H9 (cell line): ENCODE measurements at regions not wholly inside any gene's neighbourhood (a gene's known extent, or its start where the extent isn't known, plus 50 kb on each side); places are given as distances from the start of the nearest gene placed in this dataset.

Experiments
- DNase-seq: peaks from one replicate; pipeline ENCODE4 v3.0.0-alpha.2; 2017
- H2AFZ ChIP-seq: one replicate; pipeline ENCODE4 v1.6.1; 2013; ENCODE audit warnings: mild to moderate bottlenecking, low read length, control low read depth, moderate library complexity
- H2AK5ac ChIP-seq: 2 replicates; pipeline ENCODE4 v1.6.1; 2013; ENCODE audit warnings: low read length, control low read depth, mixed read lengths; ENCODE audit not compliant: insufficient read length
- H2BK120ac ChIP-seq: one replicate; pipeline ENCODE4 v1.6.1; 2013; ENCODE audit warnings: low read depth, mild to moderate bottlenecking, low read length, control low read depth, inconsistent platforms; ENCODE audit not compliant: poor library complexity, severe bottlenecking
- H2BK12ac ChIP-seq: 2 replicates; pipeline ENCODE4 v1.6.1; 2013; ENCODE audit warnings: low read length, control low read depth, mixed read lengths, low read depth; ENCODE audit not compliant: insufficient read length
- H2BK15ac ChIP-seq: 2 replicates; pipeline ENCODE4 v1.6.1; 2013; ENCODE audit warnings: low read depth, low read length, control low read depth
- H2BK20ac ChIP-seq: one replicate; pipeline ENCODE4 v1.6.1; 2013; ENCODE audit warnings: low read depth, mild to moderate bottlenecking, low read length, control low read depth, inconsistent platforms; ENCODE audit not compliant: poor library complexity, severe bottlenecking
- H2BK5ac ChIP-seq: 2 replicates; pipeline ENCODE4 v1.6.1; 2013; ENCODE audit warnings: low read length, control low read depth, mixed read lengths; ENCODE audit not compliant: insufficient read length
- H3K14ac ChIP-seq: 2 replicates; pipeline ENCODE4 v1.6.1; 2013; ENCODE audit warnings: low read length, control low read depth; ENCODE audit not compliant: insufficient read depth
- H3K18ac ChIP-seq: 2 replicates; pipeline ENCODE4 v1.6.1; 2013; ENCODE audit warnings: low read depth, mild to moderate bottlenecking, mixed read lengths, low read length, control low read depth; ENCODE audit not compliant: insufficient read length
- H3K23ac ChIP-seq: 2 replicates; pipeline ENCODE4 v1.6.1; 2013; ENCODE audit warnings: low read length, control low read depth, mixed read lengths, low read depth; ENCODE audit not compliant: insufficient read length
- H3K23me2 ChIP-seq: 2 replicates; pipeline ENCODE4 v1.6.1; 2013; ENCODE audit warnings: low read depth, mild to moderate bottlenecking, mixed read lengths, low read length, control low read depth; ENCODE audit not compliant: insufficient read length, poor library complexity, severe bottlenecking
- H3K27ac ChIP-seq: 2 replicates; pipeline ENCODE4 v1.5.1; 2013; ENCODE audit warnings: low read length, control low read depth, mixed read lengths, low read depth; ENCODE audit not compliant: insufficient read length
- H3K27me3 ChIP-seq: 2 replicates; pipeline ENCODE4 v1.6.1; 2013; ENCODE audit warnings: low read length, control low read depth, inconsistent platforms; ENCODE audit not compliant: insufficient read depth
- H3K4ac ChIP-seq: 2 replicates; pipeline ENCODE4 v1.6.1; 2013; ENCODE audit warnings: low read depth, mild to moderate bottlenecking, control low read depth, inconsistent platforms, low read length, moderate library complexity
- H3K4me1 ChIP-seq: 2 replicates; pipeline ENCODE4 v1.6.1; 2013; ENCODE audit warnings: low read length, control low read depth, inconsistent platforms; ENCODE audit not compliant: insufficient read depth
- H3K4me2 ChIP-seq: 2 replicates; pipeline ENCODE4 v1.6.1; 2013; ENCODE audit warnings: low read length, control low read depth, mixed read lengths; ENCODE audit not compliant: insufficient read length, insufficient read depth
- H3K56ac ChIP-seq: 2 replicates; pipeline ENCODE4 v1.6.1; 2013; ENCODE audit warnings: low read depth, mild to moderate bottlenecking, mixed read lengths, low read length, control low read depth; ENCODE audit not compliant: insufficient read length
- H3K79me1 ChIP-seq: 2 replicates; pipeline ENCODE4 v1.6.1; 2013; ENCODE audit warnings: low read depth, mild to moderate bottlenecking, moderate library complexity, low read length, control low read depth, inconsistent platforms; ENCODE audit not compliant: insufficient read depth, poor library complexity, severe bottlenecking
- H3K79me2 ChIP-seq: 2 replicates; pipeline ENCODE4 v1.6.1; 2013; ENCODE audit warnings: low read length, control low read depth, inconsistent platforms; ENCODE audit not compliant: insufficient read depth
- H3K9ac ChIP-seq: 2 replicates; pipeline ENCODE4 v1.6.1; 2013; ENCODE audit warnings: low read length, control low read depth, mixed read lengths; ENCODE audit not compliant: insufficient read length; ENCODE audit errors: extremely low read depth
- H3K9me3 ChIP-seq: one replicate; pipeline ENCODE4 v1.6.1; 2013; ENCODE audit warnings: low read depth, low read length, inconsistent platforms; ENCODE audit not compliant: control insufficient read depth
- H3T11ph ChIP-seq: one replicate; pipeline ENCODE4 v1.6.1; 2013; ENCODE audit warnings: mild to moderate bottlenecking, low read length, control low read depth, inconsistent platforms
- H4K20me1 ChIP-seq: one replicate; pipeline ENCODE4 v1.6.1; 2013; ENCODE audit not compliant: control insufficient read depth, insufficient read length, insufficient read depth
- H4K5ac ChIP-seq: 2 replicates; pipeline ENCODE4 v1.6.1; 2013; ENCODE audit warnings: low read depth, mild to moderate bottlenecking, mixed read lengths, low read length, control low read depth; ENCODE audit not compliant: insufficient read length
- H4K8ac ChIP-seq: replicated peaks from 2 replicates; pipeline ENCODE4 v1.6.1; 2013; ENCODE audit warnings: low read length, control low read depth, mixed read lengths, low read depth; ENCODE audit not compliant: insufficient read length
- H4K91ac ChIP-seq: 2 replicates; pipeline ENCODE4 v1.6.1; 2013; ENCODE audit warnings: low read depth, mild to moderate bottlenecking, moderate library complexity, mixed read lengths, low read length, control low read depth; ENCODE audit not compliant: insufficient read length
- H3K27ac Mint-ChIP-seq, 3 experiments: 2 replicates in 2 of 3; 3 replicates in 1 of 3; pipeline ENCODE4 v1.8.0; 2020 to 2021; ENCODE audit warnings: mixed read lengths in 3 of 3, mild to moderate bottlenecking in 1 of 3, moderate library complexity in 1 of 3
- H3K27me3 Mint-ChIP-seq: 2 replicates; pipeline ENCODE4 v1.8.0; 2021; ENCODE audit warnings: low read depth, mild to moderate bottlenecking, moderate library complexity, mixed read lengths
- H3K36me3 Mint-ChIP-seq, 3 experiments: 2 replicates in 2 of 3; 3 replicates in 1 of 3; pipeline ENCODE4 v1.8.0; 2020 to 2021; ENCODE audit warnings: low read depth in 3 of 3, mixed read lengths in 3 of 3; ENCODE audit not compliant: insufficient read depth in 1 of 3
- H3K4me1 Mint-ChIP-seq, 2 experiments: 2 replicates each; pipeline ENCODE4 v1.8.0; 2020; ENCODE audit warnings: mixed read lengths in 2 of 2
- H3K4me3 Mint-ChIP-seq, 2 experiments: 2 replicates in 1 of 2; 3 replicates in 1 of 2; pipeline ENCODE4 v1.8.0; 2020 to 2021; ENCODE audit warnings: mild to moderate bottlenecking in 2 of 2, mixed read lengths in 2 of 2, moderate library complexity in 1 of 2
- H3K9me3 Mint-ChIP-seq, 2 experiments: 2 replicates in 1 of 2; 3 replicates in 1 of 2; pipeline ENCODE4 v1.8.0; 2020; ENCODE audit warnings: mild to moderate bottlenecking in 2 of 2, mixed read lengths in 2 of 2, moderate library complexity in 1 of 2
- WGBS: extraction: QIAGEN DNeasy Blood & Tissue Kit; methylation state at CpG from one replicate; pipeline ENCODE4 v1.1.7; 2013; ENCODE audit warnings: missing lambda C conversion rate, low lambda C conversion rate, mixed read lengths; ENCODE audit not compliant: insufficient read length; ENCODE audit errors: extremely low coverage; 5-methylcytosine and 5-hydroxymethylcytosine counted together
- TF ChIP-seq, protein P1 (sequence below): fragments of 200-600 bp; sonication (generic); conservative IDR thresholded peaks from 3 replicates; pipeline ENCODE4 v1.8.0; 2021; ENCODE audit warnings: antibody characterized with exemption, mild to moderate bottlenecking

DNA sequence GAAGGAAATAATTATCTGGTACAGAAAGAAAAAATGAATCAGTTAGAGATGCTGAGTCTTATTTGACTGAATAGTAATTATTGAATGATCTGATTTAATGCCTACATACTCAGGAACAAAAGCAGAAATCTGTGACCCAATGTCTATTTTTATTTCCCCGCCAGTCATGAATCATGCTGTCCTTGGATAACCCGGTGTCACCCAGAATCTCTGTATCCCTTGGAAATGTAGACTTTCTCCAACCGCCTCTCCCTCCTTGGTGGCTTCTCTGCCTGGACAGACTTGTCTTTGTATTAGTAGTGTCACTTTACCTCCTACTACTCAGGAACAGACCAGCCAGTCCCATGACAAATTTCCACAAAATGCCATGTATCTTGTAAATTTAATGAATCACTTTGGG, 173.3 kb upstream of the PDGFD start:
- Histone ChIP-seq H3K4me2 (no peak overlapping the region), H2BK20ac (no peak overlapping the region), H4K8ac (no peak overlapping the region), H2BK15ac (no peak overlapping the region), H3K79me2 (no peaks in the 10 kb centered on the region), H3K23me2 (no peaks in the 10 kb centered on the region), H2AK5ac (no peak overlapping the region), H2AFZ (no peak overlapping the region), H3K9ac (no peak overlapping the region), H2BK5ac (no peak overlapping the region), H2BK12ac (no peak overlapping the region), H3K79me1 (no peaks in the 10 kb centered on the region), H2BK120ac (no peak overlapping the region), H3K27me3 (no peaks in the 10 kb centered on the region), H3K4me1 (no peaks in the 10 kb centered on the region), H3K23ac (no peak overlapping the region), H4K20me1 (no peaks in the 10 kb centered on the region), H3K9me3 (no peaks in the 10 kb centered on the region), H3K14ac (no peak overlapping the region), H3K27ac (no peak overlapping the region), H3K4ac (no peak overlapping the region), H4K5ac (no peak overlapping the region), H4K91ac (no peak overlapping the region), H3K56ac (no peak overlapping the region), H3K18ac (no peak overlapping the region), H3T11ph (no peak overlapping the region)
- no CpG with 5 or more reads among the region's 3 CpGs for whole genome bisulfite sequencing
- Mint-ChIP-seq H3K4me1 (no peaks in the 10 kb centered on the region), H3K27me3 (no peaks in the 10 kb centered on the region), H3K9me3 (peaks cover 0 to 2% of the 10 kb centered on the region in 2 experiments; a peak in 1 of 5 replicates), H3K27ac (0 out of 7 replicates have a peak overlapping the region, but pooled peaks of 1 of the 3 experiments have one; percentile 56), H3K4me3 (no peak overlapping the region), H3K36me3 (peaks cover 0 to 6% (median 4%) of the 10 kb centered on the region in 3 experiments; a peak in 5 of 7 replicates)
- DNase-seq: no peak
- TF ChIP-seq, protein P1, sequence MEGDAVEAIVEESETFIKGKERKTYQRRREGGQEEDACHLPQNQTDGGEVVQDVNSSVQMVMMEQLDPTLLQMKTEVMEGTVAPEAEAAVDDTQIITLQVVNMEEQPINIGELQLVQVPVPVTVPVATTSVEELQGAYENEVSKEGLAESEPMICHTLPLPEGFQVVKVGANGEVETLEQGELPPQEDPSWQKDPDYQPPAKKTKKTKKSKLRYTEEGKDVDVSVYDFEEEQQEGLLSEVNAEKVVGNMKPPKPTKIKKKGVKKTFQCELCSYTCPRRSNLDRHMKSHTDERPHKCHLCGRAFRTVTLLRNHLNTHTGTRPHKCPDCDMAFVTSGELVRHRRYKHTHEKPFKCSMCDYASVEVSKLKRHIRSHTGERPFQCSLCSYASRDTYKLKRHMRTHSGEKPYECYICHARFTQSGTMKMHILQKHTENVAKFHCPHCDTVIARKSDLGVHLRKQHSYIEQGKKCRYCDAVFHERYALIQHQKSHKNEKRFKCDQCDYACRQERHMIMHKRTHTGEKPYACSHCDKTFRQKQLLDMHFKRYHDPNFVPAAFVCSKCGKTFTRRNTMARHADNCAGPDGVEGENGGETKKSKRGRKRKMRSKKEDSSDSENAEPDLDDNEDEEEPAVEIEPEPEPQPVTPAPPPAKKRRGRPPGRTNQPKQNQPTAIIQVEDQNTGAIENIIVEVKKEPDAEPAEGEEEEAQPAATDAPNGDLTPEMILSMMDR: no peak
